ENCODE measurements at regions not wholly inside any gene's neighbourhood (a gene's known extent, or its start where the extent isn't known, plus 50 kb on each side); places are given as distances from the start of the nearest gene placed in this dataset.

DNA sequence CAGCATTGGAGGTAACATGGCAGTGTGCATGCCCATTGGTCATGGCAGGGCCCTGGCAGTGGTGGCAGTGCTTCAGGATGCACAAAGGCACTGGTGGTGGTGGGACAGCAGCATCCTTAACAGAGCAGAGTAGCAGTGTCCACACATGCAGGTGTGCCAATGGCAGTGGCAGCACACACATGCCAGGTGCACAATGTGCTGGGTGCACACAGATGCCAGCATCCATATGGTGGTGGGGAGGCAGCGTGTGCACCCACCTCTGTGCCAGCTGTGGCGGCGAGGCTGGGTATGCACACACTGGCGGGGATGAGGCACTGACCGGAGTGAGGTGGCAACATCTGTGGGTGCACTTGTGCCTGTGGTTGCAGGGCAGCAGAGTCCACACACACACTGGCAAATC lies 150.6 kb downstream of the SI start:
- no peak overlapping the region for H3K4me3 ChIP-seq
- H3K27me3 ChIP-seq = no peaks in the 10 kb centered on the region
- no peaks in the 10 kb centered on the region for H4K20me1 ChIP-seq (ENCODE audit: insufficient read depth, poor library complexity, severe bottlenecking)
- no peaks in the 10 kb centered on the region for H3K79me2 ChIP-seq
- no peak for DNase-seq (ENCODE audit: low spot score)
- H3K4me2 ChIP-seq = no peak overlapping the region
- no peaks in the 10 kb centered on the region for H3K4me1 ChIP-seq (ENCODE audit: insufficient read depth)
- 94% methylated on average over 5 of the region's 5 CpGs for WGBS (ENCODE audit: low lambda C conversion rate, missing lambda C conversion rate)
- H2AFZ ChIP-seq = no peak overlapping the region
- no peaks in the 10 kb centered on the region for H3K9me2 ChIP-seq (replicated peaks; ENCODE audit: insufficient read depth)
- no peak overlapping the region for H3K27ac ChIP-seq
- TF ChIP-seq EZH2 (IDR thresholded peaks at IDR 0.05; ENCODE audit: borderline replicate concordance) = no peak
- TF ChIP-seq, protein P1, sequence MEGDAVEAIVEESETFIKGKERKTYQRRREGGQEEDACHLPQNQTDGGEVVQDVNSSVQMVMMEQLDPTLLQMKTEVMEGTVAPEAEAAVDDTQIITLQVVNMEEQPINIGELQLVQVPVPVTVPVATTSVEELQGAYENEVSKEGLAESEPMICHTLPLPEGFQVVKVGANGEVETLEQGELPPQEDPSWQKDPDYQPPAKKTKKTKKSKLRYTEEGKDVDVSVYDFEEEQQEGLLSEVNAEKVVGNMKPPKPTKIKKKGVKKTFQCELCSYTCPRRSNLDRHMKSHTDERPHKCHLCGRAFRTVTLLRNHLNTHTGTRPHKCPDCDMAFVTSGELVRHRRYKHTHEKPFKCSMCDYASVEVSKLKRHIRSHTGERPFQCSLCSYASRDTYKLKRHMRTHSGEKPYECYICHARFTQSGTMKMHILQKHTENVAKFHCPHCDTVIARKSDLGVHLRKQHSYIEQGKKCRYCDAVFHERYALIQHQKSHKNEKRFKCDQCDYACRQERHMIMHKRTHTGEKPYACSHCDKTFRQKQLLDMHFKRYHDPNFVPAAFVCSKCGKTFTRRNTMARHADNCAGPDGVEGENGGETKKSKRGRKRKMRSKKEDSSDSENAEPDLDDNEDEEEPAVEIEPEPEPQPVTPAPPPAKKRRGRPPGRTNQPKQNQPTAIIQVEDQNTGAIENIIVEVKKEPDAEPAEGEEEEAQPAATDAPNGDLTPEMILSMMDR (IDR thresholded peaks at IDR 0.05; ENCODE audit: poor library complexity) = no peak
- no peak for TF ChIP-seq EZH2phosphoT487 (IDR thresholded peaks at IDR 0.05; ENCODE audit: low read depth, severe bottlenecking, unreplicated experiment)
- H3K9me3 ChIP-seq (ENCODE audit: low read depth) = no peaks in the 10 kb centered on the region
- no peaks in the 10 kb centered on the region for H3K36me3 ChIP-seq (replicated peaks; ENCODE audit: insufficient read depth, low read depth)

DNA sequence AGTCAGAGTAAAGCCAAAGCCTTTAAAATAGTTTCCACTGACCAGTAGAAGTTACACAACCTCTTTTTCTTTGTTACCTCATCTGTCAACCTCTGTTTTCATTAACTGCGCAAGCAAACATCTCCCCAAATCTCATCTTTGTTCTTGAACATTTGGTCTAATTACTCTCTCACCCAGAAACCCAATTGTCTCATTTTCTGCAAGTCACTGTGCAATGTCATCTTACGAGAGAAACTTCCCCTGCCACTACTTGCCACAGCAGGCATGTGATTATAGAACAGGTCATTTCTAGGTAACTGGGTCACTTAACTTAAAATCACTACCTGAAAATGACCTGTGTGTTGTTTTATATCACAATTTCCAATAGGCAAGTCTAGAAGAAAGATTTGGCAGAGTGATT lies 159.4 kb downstream of the SI start:
- Histone ChIP-seq H3K4me3 (no peak overlapping the region), H3K4me2 (no peak overlapping the region), H3K36me3 (replicated peaks; ENCODE audit: insufficient read depth, low read depth) (no peaks in the 10 kb centered on the region), H3K9me2 (replicated peaks; ENCODE audit: insufficient read depth) (no peaks in the 10 kb centered on the region), H4K20me1 (ENCODE audit: insufficient read depth, poor library complexity, severe bottlenecking) (no peaks in the 10 kb centered on the region), H3K4me1 (ENCODE audit: insufficient read depth) (no peaks in the 10 kb centered on the region), H2AFZ (no peak overlapping the region), H3K27me3 (no peaks in the 10 kb centered on the region), H3K27ac (no peak overlapping the region), H3K9me3 (ENCODE audit: low read depth) (no peaks in the 10 kb centered on the region), H3K79me2 (no peaks in the 10 kb centered on the region)
- WGBS (ENCODE audit: low lambda C conversion rate, missing lambda C conversion rate) = 75% methylated on average over 2 of the region's 2 CpGs
- no peak for DNase-seq (ENCODE audit: low spot score)
- TF ChIP-seq, protein P1 (IDR thresholded peaks at IDR 0.05; ENCODE audit: poor library complexity) = no peak

DNA sequence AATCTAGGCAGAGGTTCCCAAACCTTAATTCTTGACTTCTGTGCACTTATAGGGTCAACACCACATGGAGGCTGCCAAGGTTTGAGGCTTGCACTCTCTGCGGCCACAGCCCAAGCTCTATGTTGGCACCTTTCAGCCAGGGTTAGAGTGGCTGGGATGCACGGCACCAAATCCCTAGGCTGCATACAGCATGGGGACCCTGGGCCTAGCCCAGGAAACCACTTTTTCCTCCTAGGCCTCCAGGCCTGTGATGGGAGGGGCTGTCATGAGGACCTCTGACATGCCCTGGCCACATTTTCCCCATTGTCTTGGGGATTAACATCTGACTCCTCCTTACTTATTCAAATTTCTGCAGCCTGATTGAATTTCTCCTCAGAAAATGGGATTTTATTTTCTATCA lies 165.4 kb downstream of the SI start:
- Histone ChIP-seq H3K36me3 (replicated peaks; ENCODE audit: insufficient read depth, low read depth) (no peaks in the 10 kb centered on the region), H3K9me2 (replicated peaks; ENCODE audit: insufficient read depth) (no peaks in the 10 kb centered on the region), H3K4me3 (no peak overlapping the region), H3K27ac (no peak overlapping the region), H3K9me3 (ENCODE audit: low read depth) (no peaks in the 10 kb centered on the region), H4K20me1 (ENCODE audit: insufficient read depth, poor library complexity, severe bottlenecking) (no peaks in the 10 kb centered on the region), H3K27me3 (no peaks in the 10 kb centered on the region), H2AFZ (no peak overlapping the region), H3K4me2 (no peak overlapping the region), H3K79me2 (no peaks in the 10 kb centered on the region), H3K4me1 (ENCODE audit: insufficient read depth) (no peaks in the 10 kb centered on the region)
- DNase-seq (ENCODE audit: low spot score) = no peak
- TF ChIP-seq EZH2 (IDR thresholded peaks at IDR 0.05; ENCODE audit: borderline replicate concordance) = no peak
- TF ChIP-seq EZH2phosphoT487 (IDR thresholded peaks at IDR 0.05; ENCODE audit: low read depth, severe bottlenecking, unreplicated experiment) = no peak
- TF ChIP-seq, protein P1 (IDR thresholded peaks at IDR 0.05; ENCODE audit: poor library complexity) = no peak
- 98% methylated on average over 2 of the region's 2 CpGs for WGBS (ENCODE audit: low lambda C conversion rate, missing lambda C conversion rate)

DNA sequence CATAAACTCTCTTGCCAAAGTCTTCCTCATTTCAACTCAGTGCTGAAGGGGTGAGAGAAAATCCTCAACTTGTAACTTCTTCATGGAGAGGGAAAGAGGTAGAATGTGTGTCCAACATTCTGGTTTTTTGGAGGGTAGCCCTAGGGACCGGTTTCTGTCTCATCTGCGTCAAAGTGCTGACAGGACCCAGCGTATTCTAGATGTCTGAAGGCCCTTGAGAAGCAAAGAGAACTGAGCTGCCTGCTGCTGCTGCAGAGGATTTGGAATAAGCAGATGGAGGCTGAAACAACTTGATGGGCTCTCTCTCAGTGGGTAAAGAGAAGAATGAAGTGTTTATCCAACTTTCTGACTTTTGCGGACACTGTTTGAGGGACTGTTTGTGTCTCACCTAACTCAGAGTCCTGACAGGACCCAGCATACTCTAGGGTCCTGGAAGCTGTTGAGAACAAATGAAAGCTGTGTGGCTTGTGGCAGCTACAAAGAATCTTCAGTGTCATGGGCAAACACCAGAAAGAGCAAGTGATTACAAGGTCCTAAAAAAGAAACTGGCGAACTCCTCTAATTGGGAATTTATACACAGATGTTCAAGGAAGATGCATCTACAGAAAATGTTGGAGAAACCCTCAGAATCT lies 174.4 kb downstream of the SI start:
- DNase-seq (ENCODE audit: low spot score) = no peak
- Histone ChIP-seq H3K36me3 (replicated peaks; ENCODE audit: insufficient read depth, low read depth) (no peaks in the 10 kb centered on the region), H4K20me1 (ENCODE audit: insufficient read depth, poor library complexity, severe bottlenecking) (no peaks in the 10 kb centered on the region), H3K4me3 (no peak overlapping the region), H3K79me2 (no peaks in the 10 kb centered on the region), H3K27ac (no peak overlapping the region), H3K9me3 (ENCODE audit: low read depth) (no peaks in the 10 kb centered on the region), H3K4me2 (no peak overlapping the region), H3K27me3 (no peaks in the 10 kb centered on the region), H3K9me2 (replicated peaks; ENCODE audit: insufficient read depth) (no peaks in the 10 kb centered on the region), H2AFZ (no peak overlapping the region), H3K4me1 (ENCODE audit: insufficient read depth) (no peaks in the 10 kb centered on the region)
- 91% methylated on average over 5 of the region's 5 CpGs for WGBS (ENCODE audit: low lambda C conversion rate, missing lambda C conversion rate)
- TF ChIP-seq, protein P1 (IDR thresholded peaks at IDR 0.05; ENCODE audit: poor library complexity) = no peak
- TF ChIP-seq EZH2 (IDR thresholded peaks at IDR 0.05; ENCODE audit: borderline replicate concordance) = no peak
- no peak for TF ChIP-seq EZH2phosphoT487 (IDR thresholded peaks at IDR 0.05; ENCODE audit: low read depth, severe bottlenecking, unreplicated experiment)

All from hepatocyte (in vitro differentiated cells).